ENCODE measurements at regions not wholly inside any gene's neighbourhood (a gene's known extent, or its start where the extent isn't known, plus 50 kb on each side); places are given as distances from the start of the nearest gene placed in this dataset.

DNA sequence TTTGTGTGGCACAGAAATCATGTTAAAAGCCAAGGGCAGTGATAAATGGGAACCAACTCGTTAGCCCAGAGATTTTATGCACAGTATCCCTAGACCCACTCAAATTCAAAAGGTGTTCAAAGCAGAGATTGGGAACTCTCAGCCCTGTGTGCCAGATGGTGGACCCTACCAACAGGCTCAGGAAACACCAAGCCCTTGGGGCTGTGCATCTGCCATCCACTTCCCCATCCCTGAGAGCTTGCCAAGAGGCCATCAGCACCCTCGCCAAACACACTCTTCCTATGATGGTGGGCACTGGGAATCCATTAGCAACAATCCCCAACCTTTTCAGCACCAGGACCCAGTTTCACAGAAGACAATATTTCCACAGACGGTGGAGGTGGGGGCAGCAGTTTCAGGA, 194.2 kb upstream of the NFIA start:
- Histone ChIP-seq H3K27me3 (ENCODE audit: insufficient read depth, low read length) (peaks cover 68% of the 10 kb centered on the region), H2AFZ (ENCODE audit: low read depth, low read length, poor library complexity, severe bottlenecking) (no peak overlapping the region), H3K4me1 (ENCODE audit: control insufficient read depth in 1 of 2, insufficient read depth in 2 of 2, low read length in 2 of 2) (no peaks in the 10 kb centered on the region), H3K9me2 (ENCODE audit: insufficient read depth) (no peaks in the 10 kb centered on the region), H3K4me3 (replicated peaks in 1 of 2; ENCODE audit: low read depth in 1 of 2, low read length in 2 of 2) (no peak overlapping the region), H3K79me2 (ENCODE audit: insufficient read depth, low read length) (no peaks in the 10 kb centered on the region), H3K4me2 (ENCODE audit: low read length) (no peak overlapping the region), H3K36me3 (ENCODE audit: control insufficient read depth in 1 of 2, insufficient read depth in 2 of 2, low read length in 2 of 2) (no peaks in the 10 kb centered on the region), H3K9ac (ENCODE audit: low read length) (no peak overlapping the region), H4K20me1 (ENCODE audit: insufficient read depth) (no peaks in the 10 kb centered on the region), H3K27ac (ENCODE audit: low read depth, low read length) (no peak overlapping the region), H3K9me3 (ENCODE audit: control insufficient read depth in 1 of 2, insufficient read depth in 1 of 2, low read depth in 1 of 2, low read length in 2 of 2) (no peaks in the 10 kb centered on the region)
- ChIA-PET POLR2A (no interaction called here), RAD21 (ENCODE audit: low non-redundant PET in 1 of 2, low total read pairs in 2 of 2, uncharacterized antibody in 2 of 2, unreplicated experiment in 2 of 2) (no interaction called here), CTCF (no interaction called here)
- DNase-seq (ENCODE audit: low read depth, low spot score): no peak
- BruUV-seq (replicated peaks): no TSS peak
- intact Hi-C loops (cut with micrococcal nuclease): no loop called here
- TF ChIP-seq ATF3 (IDR thresholded peaks at IDR 0.05): no peak
- no peak for TF ChIP-seq EZH2 (IDR thresholded peaks at IDR 0.05)
- TF ChIP-seq SIN3A (IDR thresholded peaks at IDR 0.05; ENCODE audit: low read depth): no peak
- TF ChIP-seq, protein P1, sequence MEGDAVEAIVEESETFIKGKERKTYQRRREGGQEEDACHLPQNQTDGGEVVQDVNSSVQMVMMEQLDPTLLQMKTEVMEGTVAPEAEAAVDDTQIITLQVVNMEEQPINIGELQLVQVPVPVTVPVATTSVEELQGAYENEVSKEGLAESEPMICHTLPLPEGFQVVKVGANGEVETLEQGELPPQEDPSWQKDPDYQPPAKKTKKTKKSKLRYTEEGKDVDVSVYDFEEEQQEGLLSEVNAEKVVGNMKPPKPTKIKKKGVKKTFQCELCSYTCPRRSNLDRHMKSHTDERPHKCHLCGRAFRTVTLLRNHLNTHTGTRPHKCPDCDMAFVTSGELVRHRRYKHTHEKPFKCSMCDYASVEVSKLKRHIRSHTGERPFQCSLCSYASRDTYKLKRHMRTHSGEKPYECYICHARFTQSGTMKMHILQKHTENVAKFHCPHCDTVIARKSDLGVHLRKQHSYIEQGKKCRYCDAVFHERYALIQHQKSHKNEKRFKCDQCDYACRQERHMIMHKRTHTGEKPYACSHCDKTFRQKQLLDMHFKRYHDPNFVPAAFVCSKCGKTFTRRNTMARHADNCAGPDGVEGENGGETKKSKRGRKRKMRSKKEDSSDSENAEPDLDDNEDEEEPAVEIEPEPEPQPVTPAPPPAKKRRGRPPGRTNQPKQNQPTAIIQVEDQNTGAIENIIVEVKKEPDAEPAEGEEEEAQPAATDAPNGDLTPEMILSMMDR (IDR thresholded peaks at IDR 0.05 in 2 of 3, conservative IDR thresholded peaks at IDR 0.05 in 1 of 3; ENCODE audit: borderline replicate concordance in 1 of 3, insufficient read depth in 1 of 3, low read depth in 2 of 3, low read length in 2 of 3): no peak
- ATAC-seq: no peak

DNA sequence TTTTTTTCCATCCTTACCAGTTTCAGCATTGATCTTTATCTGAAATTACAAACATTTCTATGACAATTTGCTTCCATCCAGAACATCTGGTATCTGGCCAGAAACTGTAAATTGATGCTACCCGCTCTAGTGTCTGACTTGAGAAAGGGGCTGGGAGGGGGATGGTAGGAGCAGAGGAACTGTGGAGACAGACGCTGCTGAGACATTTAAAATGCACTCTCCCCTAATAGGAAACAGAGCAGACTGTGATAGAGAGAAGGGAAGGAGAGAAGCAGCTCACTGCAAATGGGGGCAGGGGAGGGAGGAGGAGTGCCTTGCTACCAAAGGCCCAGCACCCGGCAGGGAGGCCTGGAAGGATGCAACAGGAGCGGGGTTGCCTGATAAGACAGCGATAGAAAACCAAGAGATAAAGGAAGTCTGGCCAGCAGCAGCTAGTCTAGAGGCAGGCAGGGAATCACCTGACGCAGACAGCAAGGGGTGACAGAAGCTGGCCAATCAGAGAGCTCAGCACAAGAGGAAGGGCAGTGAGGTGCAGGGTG, 195.5 kb upstream of the NFIA start:
- ChIA-PET RAD21 (ENCODE audit: low non-redundant PET in 1 of 2, low total read pairs in 2 of 2, uncharacterized antibody in 2 of 2, unreplicated experiment in 2 of 2) (no interaction called here), POLR2A (interaction anchor here (0.6 kb wide), 1 partner anchor 12 kb away, joined by 3 read pairs; no protein-coding TSS in a partner anchor), CTCF (no interaction called here)
- H3K79me2 ChIP-seq (ENCODE audit: insufficient read depth, low read length): no peaks in the 10 kb centered on the region
- no peak overlapping the region for H2AFZ ChIP-seq (ENCODE audit: low read depth, low read length, poor library complexity, severe bottlenecking)
- peaks cover 56% of the 10 kb centered on the region for H3K27me3 ChIP-seq (ENCODE audit: insufficient read depth, low read length)
- H4K20me1 ChIP-seq (ENCODE audit: insufficient read depth): no peaks in the 10 kb centered on the region
- no peaks in the 10 kb centered on the region for H3K9me3 ChIP-seq (ENCODE audit: control insufficient read depth in 1 of 2, insufficient read depth in 1 of 2, low read depth in 1 of 2, low read length in 2 of 2)
- intact Hi-C loops (cut with micrococcal nuclease): no loop called here
- H3K4me2 ChIP-seq (ENCODE audit: low read length): no peak overlapping the region
- no peaks in the 10 kb centered on the region for H3K4me1 ChIP-seq (ENCODE audit: control insufficient read depth in 1 of 2, insufficient read depth in 2 of 2, low read length in 2 of 2)
- no peak overlapping the region for H3K4me3 ChIP-seq (replicated peaks in 1 of 2; ENCODE audit: low read depth in 1 of 2, low read length in 2 of 2)
- H3K36me3 ChIP-seq (ENCODE audit: control insufficient read depth in 1 of 2, insufficient read depth in 2 of 2, low read length in 2 of 2): no peaks in the 10 kb centered on the region
- no peaks in the 10 kb centered on the region for H3K9me2 ChIP-seq (ENCODE audit: insufficient read depth)
- DNase-seq (ENCODE audit: low read depth, low spot score) (no peak), ATAC-seq (no peak)
- BruUV-seq (replicated peaks): no TSS peak
- no peak overlapping the region for H3K9ac ChIP-seq (ENCODE audit: low read length)
- no peak overlapping the region for H3K27ac ChIP-seq (ENCODE audit: low read depth, low read length)
- no peak for TF ChIP-seq EGR1 (IDR thresholded peaks at IDR 0.05; ENCODE audit: low read depth)
- no peak for TF ChIP-seq JUND (IDR thresholded peaks at IDR 0.05)
- TF ChIP-seq ZFX (IDR thresholded peaks at IDR 0.05): no peak
- no peak for TF ChIP-seq EZH2phosphoT487 (IDR thresholded peaks at IDR 0.05; ENCODE audit: borderline replicate concordance)
- no peak for TF ChIP-seq EZH2 (IDR thresholded peaks at IDR 0.05)
- no peak for TF ChIP-seq RAD21 (IDR thresholded peaks at IDR 0.05; ENCODE audit: low read depth)
- no peak for TF ChIP-seq SIN3A (IDR thresholded peaks at IDR 0.05; ENCODE audit: low read depth)
- TF ChIP-seq FOSL1 (IDR thresholded peaks at IDR 0.05; ENCODE audit: low read depth): no peak
- TF ChIP-seq, protein P2, sequence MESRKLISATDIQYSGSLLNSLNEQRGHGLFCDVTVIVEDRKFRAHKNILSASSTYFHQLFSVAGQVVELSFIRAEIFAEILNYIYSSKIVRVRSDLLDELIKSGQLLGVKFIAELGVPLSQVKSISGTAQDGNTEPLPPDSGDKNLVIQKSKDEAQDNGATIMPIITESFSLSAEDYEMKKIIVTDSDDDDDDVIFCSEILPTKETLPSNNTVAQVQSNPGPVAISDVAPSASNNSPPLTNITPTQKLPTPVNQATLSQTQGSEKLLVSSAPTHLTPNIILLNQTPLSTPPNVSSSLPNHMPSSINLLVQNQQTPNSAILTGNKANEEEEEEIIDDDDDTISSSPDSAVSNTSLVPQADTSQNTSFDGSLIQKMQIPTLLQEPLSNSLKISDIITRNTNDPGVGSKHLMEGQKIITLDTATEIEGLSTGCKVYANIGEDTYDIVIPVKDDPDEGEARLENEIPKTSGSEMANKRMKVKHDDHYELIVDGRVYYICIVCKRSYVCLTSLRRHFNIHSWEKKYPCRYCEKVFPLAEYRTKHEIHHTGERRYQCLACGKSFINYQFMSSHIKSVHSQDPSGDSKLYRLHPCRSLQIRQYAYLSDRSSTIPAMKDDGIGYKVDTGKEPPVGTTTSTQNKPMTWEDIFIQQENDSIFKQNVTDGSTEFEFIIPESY (IDR thresholded peaks at IDR 0.05; ENCODE audit: extremely low read depth, insufficient replicate concordance, low read length): no peak
- no peak for TF ChIP-seq ELF1 (IDR thresholded peaks at IDR 0.05; ENCODE audit: borderline replicate concordance, low read depth)
- no peak for TF ChIP-seq SP1 (IDR thresholded peaks at IDR 0.05; ENCODE audit: low read depth)
- TF ChIP-seq CBX3 (IDR thresholded peaks at IDR 0.05; ENCODE audit: low read depth): no peak
- TF ChIP-seq ATF3 (IDR thresholded peaks at IDR 0.05): no peak
- TF ChIP-seq POLR2A (IDR thresholded peaks at IDR 0.05; ENCODE audit: borderline replicate concordance, extremely low read depth, insufficient read depth, insufficient read length): no peak

Measured in HCT116 (cell line).